ENCODE measurements at regions not wholly inside any gene's neighbourhood (a gene's known extent, or its start where the extent isn't known, plus 50 kb on each side); places are given as distances from the start of the nearest gene placed in this dataset.

GRCh38 chr4:119765469-119765868 lies 136.9 kb upstream of the PDE5A start:
- TF ChIP-seq CTCF (conservative IDR thresholded peaks at IDR 0.05): no peak
- no peak for TF ChIP-seq ZFX (IDR thresholded peaks at IDR 0.05)
